BLaER1 treated with 17β-estradiol and CSF1 and Interleukin-3, amounts not matched to agents 10 nM and 100 nM (cell line): ENCODE measurements at regions not wholly inside any gene's neighbourhood (a gene's known extent, or its start where the extent isn't known, plus 50 kb on each side); places are given as distances from the start of the nearest gene placed in this dataset.

Experiments used
- H3K27ac ChIP-seq, 11 experiments: shearing (Covaris generic); formaldehyde crosslinking; 2 replicates each; pipeline ENCODE4 v1.8.1; 2022
- H3K27me3 ChIP-seq, 11 experiments: shearing (Covaris generic); formaldehyde crosslinking; 2 replicates each; pipeline ENCODE4 v1.8.1; 2022
- H3K36me3 ChIP-seq, 11 experiments: shearing (Covaris generic); formaldehyde crosslinking; 2 replicates each; pipeline ENCODE4 v1.8.1; 2022
- H3K4me1 ChIP-seq, 10 experiments: shearing (Covaris generic); formaldehyde crosslinking; 2 replicates each; pipeline ENCODE4 v1.8.1; 2022
- H3K4me2 ChIP-seq, 11 experiments: shearing (Covaris generic); formaldehyde crosslinking; 2 replicates each; pipeline ENCODE4 v1.8.1; 2022
- H3K4me3 ChIP-seq, 10 experiments: shearing (Covaris generic); formaldehyde crosslinking; 2 replicates each; pipeline ENCODE4 v1.8.1; 2022
- H3K9ac ChIP-seq, 11 experiments: shearing (Covaris generic); formaldehyde crosslinking; 2 replicates each; pipeline ENCODE4 v1.8.1; 2022
- H3K9me3 ChIP-seq, 11 experiments: shearing (Covaris generic); formaldehyde crosslinking; replicated peaks in 1 of 11; 2 replicates each; pipeline ENCODE4 v1.8.1; 2022
- H4K20me1 ChIP-seq, 11 experiments: shearing (Covaris generic); formaldehyde crosslinking; 2 replicates each; pipeline ENCODE4 v1.8.1; 2022
- Cebpa-rat ChIP-seq, 11 experiments: shearing (Covaris generic); IDR thresholded peaks; 2 replicates each; pipeline ENCODE4 v1.8.1; 2022

- Histone ChIP-seq H3K4me1 (no peaks in the 10 kb centered on the region), H3K9me3 (no peaks in the 10 kb centered on the region), H3K9ac (no peak overlapping the region), H3K4me3 (no peak overlapping the region), H4K20me1 (no peaks in the 10 kb centered on the region), H3K27me3 (no peaks in the 10 kb centered on the region), H3K36me3 (no peaks in the 10 kb centered on the region), H3K4me2 (no peak overlapping the region), H3K27ac (no peak overlapping the region)
- no peak for TF ChIP-seq Cebpa-rat (IDR thresholded peaks at IDR 0.05)
These were observed 1187.0 kb upstream of the SLC10A2 start for GRCh38 chr13:104253063-104253680.

DNA sequence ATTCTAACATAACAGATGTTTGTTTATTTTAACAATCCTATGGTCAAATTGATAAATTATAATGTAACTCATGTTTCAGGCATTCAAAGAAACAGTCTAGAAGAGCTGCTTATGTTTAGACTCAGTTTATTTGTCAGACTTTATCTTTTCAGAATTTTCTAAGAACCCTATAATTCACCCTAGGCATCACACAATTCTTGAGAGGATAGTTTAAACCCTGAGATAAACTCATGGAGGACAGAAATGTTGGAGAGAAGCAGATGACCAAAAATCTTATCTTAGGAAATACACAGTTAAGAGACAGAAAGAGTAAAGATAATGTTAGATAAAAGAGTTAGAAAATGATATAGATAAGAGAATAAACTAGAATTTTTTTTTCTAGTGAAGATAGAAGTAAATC, 1185.7 kb upstream of the SLC10A2 start:
- Histone ChIP-seq H3K27ac (no peak overlapping the region), H3K9me3 (no peaks in the 10 kb centered on the region), H3K9ac (no peak overlapping the region), H3K4me2 (no peak overlapping the region), H3K36me3 (no peaks in the 10 kb centered on the region), H3K27me3 (no peaks in the 10 kb centered on the region), H3K4me3 (no peak overlapping the region), H3K4me1 (no peaks in the 10 kb centered on the region), H4K20me1 (no peaks in the 10 kb centered on the region)
- TF ChIP-seq Cebpa-rat (IDR thresholded peaks at IDR 0.05), result no peak

GRCh38 chr13:104246955-104247354, 1180.7 kb upstream of the SLC10A2 start:
- Histone ChIP-seq H4K20me1 (no peaks in the 10 kb centered on the region), H3K4me2 (no peak overlapping the region), H3K4me3 (no peak overlapping the region), H3K27ac (no peak overlapping the region), H3K9me3 (no peaks in the 10 kb centered on the region), H3K27me3 (no peaks in the 10 kb centered on the region), H3K4me1 (no peaks in the 10 kb centered on the region), H3K36me3 (no peaks in the 10 kb centered on the region), H3K9ac (no peak overlapping the region)
- TF ChIP-seq Cebpa-rat (IDR thresholded peaks at IDR 0.05), result no peak

GRCh38 chr13:104206450-104207044, 1140.3 kb upstream of the SLC10A2 start:
- TF ChIP-seq Cebpa-rat (IDR thresholded peaks at IDR 0.05), result no peak
- Histone ChIP-seq H3K27me3 (no peaks in the 10 kb centered on the region), H3K4me1 (no peaks in the 10 kb centered on the region), H3K9me3 (peaks cover 0 to 7% (median 0%) of the 10 kb centered on the region in 11 experiments; a peak in 1 of 22 replicates), H3K27ac (no peak overlapping the region), H3K9ac (no peak overlapping the region), H3K36me3 (no peaks in the 10 kb centered on the region), H3K4me3 (no peak overlapping the region), H3K4me2 (no peak overlapping the region), H4K20me1 (no peaks in the 10 kb centered on the region)

- TF ChIP-seq Cebpa-rat (IDR thresholded peaks at IDR 0.05), result no peak
- Histone ChIP-seq H3K4me2 (no peak overlapping the region), H3K9ac (no peak overlapping the region), H3K36me3 (no peaks in the 10 kb centered on the region), H3K27me3 (no peaks in the 10 kb centered on the region), H4K20me1 (no peaks in the 10 kb centered on the region), H3K27ac (no peak overlapping the region), H3K4me1 (no peaks in the 10 kb centered on the region), H3K4me3 (no peak overlapping the region), H3K9me3 (peaks cover 0 to 7% (median 0%) of the 10 kb centered on the region in 11 experiments; a peak in 1 of 22 replicates)
These were observed 1138.0 kb upstream of the SLC10A2 start for GRCh38 chr13:104204177-104204576.

GRCh38 chr13:104198801-104199200, 1132.6 kb upstream of the SLC10A2 start:
- H3K4me2 ChIP-seq, result no peak overlapping the region
- H3K27me3 ChIP-seq, result no peaks in the 10 kb centered on the region
- peaks cover 9 to 40% (median 28%) of the 10 kb centered on the region in 11 experiments for H3K9me3 ChIP-seq
- peaks cover 4 to 29% (median 23%) of the 10 kb centered on the region in 10 experiments; a peak in 17 of 20 replicates for H3K4me1 ChIP-seq
- H3K4me3 ChIP-seq, result no peak overlapping the region
- H3K27ac ChIP-seq, result no peak overlapping the region
- H4K20me1 ChIP-seq, result no peaks in the 10 kb centered on the region
- no peak overlapping the region for H3K9ac ChIP-seq
- peaks cover 0 to 5% (median 0%) of the 10 kb centered on the region in 11 experiments; a peak in 1 of 22 replicates for H3K36me3 ChIP-seq
- TF ChIP-seq Cebpa-rat (IDR thresholded peaks at IDR 0.05), result no peak

GRCh38 chr13:104196611-104197010, 1130.4 kb upstream of the SLC10A2 start:
- H3K27me3 ChIP-seq, result no peaks in the 10 kb centered on the region
- H4K20me1 ChIP-seq, result no peaks in the 10 kb centered on the region
- TF ChIP-seq Cebpa-rat (IDR thresholded peaks at IDR 0.05), result peak in 1 of 11 experiments; percentile 46; a peak in 1 of 22 replicates
- H3K4me2 ChIP-seq, result peak overlapping the region; percentile 0 to 47 (median 32); a peak in 16 of 22 replicates
- H3K9me3 ChIP-seq, result peaks cover 18 to 49% (median 37%) of the 10 kb centered on the region in 11 experiments
- H3K4me3 ChIP-seq, result no peak overlapping the region
- peak overlapping the region in 9 of 11 experiments; percentile 23 to 64 (median 45); a peak in 14 of 22 replicates for H3K27ac ChIP-seq
- peaks cover 0 to 5% (median 0%) of the 10 kb centered on the region in 11 experiments; a peak in 1 of 22 replicates for H3K36me3 ChIP-seq
- H3K4me1 ChIP-seq, result peaks cover 4 to 29% (median 23%) of the 10 kb centered on the region in 10 experiments; a peak in 17 of 20 replicates
- H3K9ac ChIP-seq, result no peak overlapping the region

DNA sequence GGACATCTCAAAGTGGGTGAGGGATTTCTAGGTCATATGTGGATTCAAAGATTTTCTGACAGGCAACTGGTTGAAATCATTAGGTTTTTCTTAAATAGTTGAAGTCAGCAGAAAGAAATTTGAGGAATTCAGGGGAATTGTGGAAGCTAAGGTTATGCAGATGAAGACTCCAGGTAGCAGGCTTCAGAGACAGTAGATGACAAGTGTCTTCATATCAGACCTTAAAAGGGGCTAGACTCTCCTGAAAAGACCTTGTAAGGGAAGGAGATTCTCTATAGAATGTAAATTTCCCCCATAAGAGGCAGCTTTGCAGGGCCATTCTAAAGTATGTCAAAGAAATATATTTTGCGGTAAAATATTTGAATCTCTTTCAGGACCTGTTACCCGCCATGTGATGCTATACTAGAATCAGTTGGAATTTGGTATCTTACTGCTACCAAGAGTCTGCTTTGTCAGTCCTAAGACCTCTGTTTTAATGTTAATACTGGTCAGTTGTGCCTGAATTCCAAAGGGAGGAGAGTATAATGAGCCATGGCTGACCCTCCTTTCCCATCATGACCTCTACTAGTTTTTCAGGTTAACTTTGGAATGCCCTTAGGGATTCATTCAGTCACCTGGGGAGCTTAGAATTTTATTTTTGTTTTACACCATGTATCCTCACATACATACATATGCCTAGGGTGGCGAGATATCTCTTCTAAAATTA, 1115.5 kb upstream of the SLC10A2 start:
- H3K36me3 ChIP-seq, result no peaks in the 10 kb centered on the region
- no peak overlapping the region for H3K9ac ChIP-seq
- H3K27me3 ChIP-seq, result no peaks in the 10 kb centered on the region
- no peaks in the 10 kb centered on the region for H4K20me1 ChIP-seq
- no peak overlapping the region for H3K4me2 ChIP-seq
- H3K4me3 ChIP-seq, result no peak overlapping the region
- no peak overlapping the region for H3K27ac ChIP-seq
- TF ChIP-seq Cebpa-rat (IDR thresholded peaks at IDR 0.05), result no peak
- H3K4me1 ChIP-seq, result no peaks in the 10 kb centered on the region
- H3K9me3 ChIP-seq, result peaks cover 0 to 14% (median 0%) of the 10 kb centered on the region in 11 experiments; a peak in 4 of 22 replicates

DNA sequence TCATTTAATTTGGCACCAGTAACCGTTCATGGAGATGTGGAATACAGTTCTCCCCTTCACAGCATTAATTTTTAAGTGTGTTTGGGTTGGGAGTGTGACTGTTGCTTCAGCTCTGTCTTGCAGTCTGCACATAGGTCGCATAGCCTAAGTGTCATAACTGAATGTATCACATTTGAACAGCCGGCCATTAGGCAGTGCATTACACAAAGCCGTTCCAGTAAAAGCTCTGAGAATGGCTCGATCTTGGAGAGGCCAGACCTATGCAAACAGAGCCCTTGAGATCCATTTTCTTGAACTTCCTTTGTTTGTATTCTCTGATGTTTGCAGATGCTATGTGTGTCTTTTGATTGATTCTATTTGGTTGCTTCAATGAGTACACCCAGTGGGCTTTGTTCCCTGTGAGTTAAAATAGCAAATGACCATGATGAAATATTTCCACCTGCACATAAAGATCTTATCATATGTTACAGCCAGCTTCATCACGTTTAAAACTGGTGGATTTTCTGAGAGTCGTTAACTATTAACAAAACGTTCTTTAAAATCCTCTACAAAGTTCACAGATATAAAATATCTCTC, 1104.9 kb upstream of the SLC10A2 start:
- Histone ChIP-seq H4K20me1 (no peaks in the 10 kb centered on the region), H3K9me3 (no peaks in the 10 kb centered on the region), H3K27ac (no peak overlapping the region), H3K4me2 (no peak overlapping the region), H3K4me1 (no peaks in the 10 kb centered on the region), H3K27me3 (no peaks in the 10 kb centered on the region), H3K36me3 (no peaks in the 10 kb centered on the region), H3K4me3 (no peak overlapping the region), H3K9ac (no peak overlapping the region)
- no peak for TF ChIP-seq Cebpa-rat (IDR thresholded peaks at IDR 0.05)
